Esophagus (tissue), 2 donors: ENCODE measurements at regions not wholly inside any gene's neighbourhood (a gene's known extent, or its start where the extent isn't known, plus 50 kb on each side); places are given as distances from the start of the nearest gene placed in this dataset.

ENCODE experiments used
- H3K27ac ChIP-seq, 2 donors: one replicate each; pipeline ENCODE4 v1.5.1; 2013; ENCODE audit warnings: low read depth in 2 of 2, mild to moderate bottlenecking in 2 of 2, inconsistent platforms in 1 of 2, low read length in 1 of 2, moderate library complexity in 1 of 2
- H3K27me3 ChIP-seq, 2 donors: one replicate each; pipeline ENCODE4 v1.6.1; 2013; ENCODE audit warnings: low read length in 2 of 2, control low read depth in 1 of 2, mild to moderate bottlenecking in 1 of 2; ENCODE audit not compliant: insufficient read depth in 2 of 2, control insufficient read depth in 1 of 2
- H3K36me3 ChIP-seq, 2 donors: one replicate each; pipeline ENCODE4 v1.6.1; 2013; ENCODE audit warnings: low read length in 1 of 2; ENCODE audit not compliant: control insufficient read depth in 2 of 2, insufficient read depth in 2 of 2
- H3K4me1 ChIP-seq, 2 donors: one replicate each; pipeline ENCODE4 v1.6.1; 2013; ENCODE audit warnings: low read length in 1 of 2; ENCODE audit not compliant: control insufficient read depth in 2 of 2, insufficient read depth in 2 of 2
- H3K4me3 ChIP-seq, 2 donors: one replicate each; pipeline ENCODE4 v1.5.1; 2013; ENCODE audit warnings: low read length in 2 of 2, mild to moderate bottlenecking in 2 of 2, low read depth in 1 of 2, moderate library complexity in 1 of 2
- H3K9me3 ChIP-seq, 2 donors: one replicate each; pipeline ENCODE4 v1.6.1; 2013; ENCODE audit warnings: mild to moderate bottlenecking in 2 of 2, low read depth in 1 of 2, low read length in 1 of 2, moderate library complexity in 1 of 2; ENCODE audit not compliant: control insufficient read depth in 2 of 2, insufficient read depth in 1 of 2
- WGBS, 2 donors: extraction: QIAGEN DNeasy Blood & Tissue Kit; methylation state at CpG; one replicate each; pipeline ENCODE4 v1.1.7; 2013; 5-methylcytosine and 5-hydroxymethylcytosine counted together
- donor health status: healthy with polysubstance abuse.
- donor health status: Bipolar disorder and iron deficiency.

- 14 to 22% methylated on average over 2 of the region's 2 CpGs for WGBS, 2 donors
Measured at GRCh38 chr2:137865954-137866540, 98.2 kb upstream of the HNMT start.

GRCh38 chr2:137870682-137871081 lies 93.6 kb upstream of the HNMT start:
- H3K27ac ChIP-seq = no peak overlapping the region
- H3K4me3 ChIP-seq = no peak overlapping the region
- WGBS, 2 donors = 11 to 21% methylated on average over 1 of the region's 1 CpG
- H3K4me1 ChIP-seq = no peaks in the 10 kb centered on the region
- H3K9me3 ChIP-seq = no peaks in the 10 kb centered on the region
- H3K27me3 ChIP-seq = no peaks in the 10 kb centered on the region
- no peaks in the 10 kb centered on the region for H3K36me3 ChIP-seq

More at GRCh38 chr2:137865954-137866540, 98.2 kb upstream of the HNMT start:
- no peaks in the 10 kb centered on the region for H3K36me3 ChIP-seq
- no peaks in the 10 kb centered on the region for H3K27me3 ChIP-seq
- H3K4me1 ChIP-seq = no peaks in the 10 kb centered on the region
- H3K4me3 ChIP-seq = no peak overlapping the region
- H3K27ac ChIP-seq = no peak overlapping the region
- no peaks in the 10 kb centered on the region for H3K9me3 ChIP-seq

GRCh38 chr2:137872577-137872976 lies 91.7 kb upstream of the HNMT start:
- no peak overlapping the region for H3K4me3 ChIP-seq
- H3K27me3 ChIP-seq = no peaks in the 10 kb centered on the region
- H3K4me1 ChIP-seq = no peaks in the 10 kb centered on the region
- H3K36me3 ChIP-seq = no peaks in the 10 kb centered on the region
- H3K27ac ChIP-seq = no peak overlapping the region
- H3K9me3 ChIP-seq = no peaks in the 10 kb centered on the region
- 87 to 88% methylated on average over 4 of the region's 4 CpGs for WGBS, 2 donors

- H3K4me3 ChIP-seq = no peak overlapping the region
- no peaks in the 10 kb centered on the region for H3K4me1 ChIP-seq
- WGBS, 2 donors = 29 to 43% methylated on average over 5 of the region's 5 CpGs
- H3K9me3 ChIP-seq = no peaks in the 10 kb centered on the region
- no peaks in the 10 kb centered on the region for H3K27me3 ChIP-seq
- no peak overlapping the region for H3K27ac ChIP-seq
- no peaks in the 10 kb centered on the region for H3K36me3 ChIP-seq
Measured at GRCh38 chr2:137873536-137874244, 90.6 kb upstream of the HNMT start.

GRCh38 chr2:137879121-137879520 lies 85.2 kb upstream of the HNMT start:
- Histone ChIP-seq H3K4me1 (no peaks in the 10 kb centered on the region), H3K9me3 (peaks cover 0 to 5% of the 10 kb centered on the region in 2 donors), H3K36me3 (no peaks in the 10 kb centered on the region), H3K4me3 (no peak overlapping the region), H3K27ac (no peak overlapping the region), H3K27me3 (no peaks in the 10 kb centered on the region)
- 70 to 85% methylated on average over 1 of the region's 1 CpG for WGBS, 2 donors

GRCh38 chr2:137881711-137882110 lies 82.6 kb upstream of the HNMT start:
- no peak overlapping the region for H3K27ac ChIP-seq
- 75 to 86% methylated on average over 4 of the region's 4 CpGs for WGBS, 2 donors
- H3K4me1 ChIP-seq = no peaks in the 10 kb centered on the region
- no peaks in the 10 kb centered on the region for H3K27me3 ChIP-seq
- peaks cover 0 to 5% of the 10 kb centered on the region in 2 donors for H3K9me3 ChIP-seq
- no peaks in the 10 kb centered on the region for H3K36me3 ChIP-seq
- no peak overlapping the region for H3K4me3 ChIP-seq

- Histone ChIP-seq H3K4me3 (no peak overlapping the region), H3K4me1 (no peaks in the 10 kb centered on the region), H3K27me3 (no peaks in the 10 kb centered on the region), H3K36me3 (no peaks in the 10 kb centered on the region), H3K27ac (no peak overlapping the region), H3K9me3 (peaks cover 0 to 5% of the 10 kb centered on the region in 2 donors)
- WGBS, 2 donors = 46 to 47% methylated on average over 3 of the region's 3 CpGs
Measured at GRCh38 chr2:137886083-137886831, 78.0 kb upstream of the HNMT start.

- H3K27me3 ChIP-seq = no peaks in the 10 kb centered on the region
- WGBS, 2 donors = 28 to 38% methylated on average over 8 of the region's 8 CpGs
- no peaks in the 10 kb centered on the region for H3K4me1 ChIP-seq
- no peaks in the 10 kb centered on the region for H3K36me3 ChIP-seq
- H3K4me3 ChIP-seq = no peak overlapping the region
- H3K9me3 ChIP-seq = no peaks in the 10 kb centered on the region
- no peak overlapping the region for H3K27ac ChIP-seq
Measured at GRCh38 chr2:137888845-137889244, 75.4 kb upstream of the HNMT start.

GRCh38 chr2:137892739-137893138 lies 71.5 kb upstream of the HNMT start:
- H3K27ac ChIP-seq = no peak overlapping the region
- no peak overlapping the region for H3K4me3 ChIP-seq
- H3K4me1 ChIP-seq = no peaks in the 10 kb centered on the region
- no peaks in the 10 kb centered on the region for H3K9me3 ChIP-seq
- H3K27me3 ChIP-seq = no peaks in the 10 kb centered on the region
- H3K36me3 ChIP-seq = no peaks in the 10 kb centered on the region
- WGBS, 2 donors = 35% methylated on average over 2 of the region's 2 CpGs
